Bronchial epithelial cell (primary cell): ENCODE measurements at regions not wholly inside any gene's neighbourhood (a gene's known extent, or its start where the extent isn't known, plus 50 kb on each side); places are given as distances from the start of the nearest gene placed in this dataset.

Experiments used
- DNase-seq: peaks from one replicate; pipeline ENCODE4 v3.0.0-alpha.2; 2010; ENCODE audit warnings: low read depth
- FAIRE-seq: peaks from 2 replicates; lab custom pipeline; 2011; peaks lifted over from hg19 to GRCh38; lab: Jason Lieb, UNC
- H3K27me3 ChIP-seq: 2 replicates; pipeline ENCODE4 v1.5.1; 2011; ENCODE audit warnings: low read length; ENCODE audit not compliant: control insufficient read depth, insufficient read depth
- H3K36me3 ChIP-seq: 2 replicates; pipeline ENCODE4 v1.5.1; 2011; ENCODE audit warnings: low read length; ENCODE audit not compliant: control insufficient read depth, insufficient read depth
- H3K4me3 ChIP-seq: 2 replicates; pipeline ENCODE4 v1.5.1; 2011; ENCODE audit warnings: mild to moderate bottlenecking, low read depth, low read length, control low read depth
- TF ChIP-seq, protein P1 (sequence below): IDR thresholded peaks from 2 replicates; pipeline ENCODE4 v1.5.1; 2011; ENCODE audit warnings: mild to moderate bottlenecking, moderate library complexity, low read length, control low read depth, inconsistent platforms; ENCODE audit not compliant: insufficient read depth, severe bottlenecking

DNA sequence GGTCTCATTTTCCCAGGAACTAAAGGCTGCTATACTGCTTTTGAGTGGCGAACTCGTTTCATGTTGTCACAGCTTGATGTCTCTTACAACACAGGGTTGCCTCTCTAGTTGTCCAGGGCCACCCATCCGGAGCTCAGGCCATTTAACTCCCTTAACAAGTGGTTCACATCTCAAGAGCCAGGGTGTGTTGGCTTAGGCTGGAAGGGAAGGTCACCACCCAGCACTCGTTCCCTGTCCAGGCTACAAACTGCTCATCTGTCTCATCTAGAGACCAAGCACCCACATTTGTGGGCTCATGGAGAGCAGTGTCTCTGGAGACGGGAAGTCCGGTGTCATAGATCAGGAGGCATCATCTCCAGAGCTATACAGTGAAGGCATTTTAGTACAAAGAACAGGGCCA lies 106.8 kb upstream of the EXOC2 start:
- Histone ChIP-seq H3K36me3 (no peaks in the 10 kb centered on the region), H3K4me3 (no peak overlapping the region), H3K27me3 (peaks cover 5% of the 10 kb centered on the region)
- FAIRE-seq (no peak), DNase-seq (no peak)
- TF ChIP-seq, protein P1, sequence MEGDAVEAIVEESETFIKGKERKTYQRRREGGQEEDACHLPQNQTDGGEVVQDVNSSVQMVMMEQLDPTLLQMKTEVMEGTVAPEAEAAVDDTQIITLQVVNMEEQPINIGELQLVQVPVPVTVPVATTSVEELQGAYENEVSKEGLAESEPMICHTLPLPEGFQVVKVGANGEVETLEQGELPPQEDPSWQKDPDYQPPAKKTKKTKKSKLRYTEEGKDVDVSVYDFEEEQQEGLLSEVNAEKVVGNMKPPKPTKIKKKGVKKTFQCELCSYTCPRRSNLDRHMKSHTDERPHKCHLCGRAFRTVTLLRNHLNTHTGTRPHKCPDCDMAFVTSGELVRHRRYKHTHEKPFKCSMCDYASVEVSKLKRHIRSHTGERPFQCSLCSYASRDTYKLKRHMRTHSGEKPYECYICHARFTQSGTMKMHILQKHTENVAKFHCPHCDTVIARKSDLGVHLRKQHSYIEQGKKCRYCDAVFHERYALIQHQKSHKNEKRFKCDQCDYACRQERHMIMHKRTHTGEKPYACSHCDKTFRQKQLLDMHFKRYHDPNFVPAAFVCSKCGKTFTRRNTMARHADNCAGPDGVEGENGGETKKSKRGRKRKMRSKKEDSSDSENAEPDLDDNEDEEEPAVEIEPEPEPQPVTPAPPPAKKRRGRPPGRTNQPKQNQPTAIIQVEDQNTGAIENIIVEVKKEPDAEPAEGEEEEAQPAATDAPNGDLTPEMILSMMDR, result no peak

DNA sequence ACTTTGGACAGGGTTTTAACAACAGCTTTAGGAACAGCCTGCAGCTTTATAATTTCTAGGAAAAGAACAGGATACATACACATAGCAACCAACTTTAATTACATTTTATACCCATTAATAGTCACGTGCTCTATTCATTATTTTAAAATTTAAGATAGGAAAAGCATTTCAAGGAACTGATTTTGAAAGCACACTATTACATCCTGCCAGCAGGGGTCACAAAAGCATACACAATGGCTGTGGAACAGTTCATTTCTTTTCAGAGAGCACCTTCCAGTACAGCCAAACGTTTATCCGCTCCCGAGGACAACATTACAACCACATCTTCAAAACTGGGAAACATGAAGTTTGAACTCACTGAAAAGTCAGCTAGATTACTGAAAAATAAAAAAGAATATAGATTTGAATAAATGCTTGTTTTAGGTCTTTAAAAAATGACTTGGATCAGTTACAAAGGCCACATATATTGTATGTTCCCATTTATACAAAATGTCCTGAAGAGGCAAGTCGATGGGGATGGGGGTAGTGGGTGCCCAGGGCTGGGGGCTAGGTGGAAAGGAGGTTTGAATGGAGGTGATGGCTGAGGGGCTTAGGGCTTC lies 104.6 kb upstream of the EXOC2 start:
- TF ChIP-seq, protein P1, result peak; percentile 74
- no peak for FAIRE-seq
- no peaks in the 10 kb centered on the region for H3K36me3 ChIP-seq
- peak; percentile 58 for DNase-seq
- no peak overlapping the region for H3K4me3 ChIP-seq
- peaks cover 5% of the 10 kb centered on the region for H3K27me3 ChIP-seq

DNA sequence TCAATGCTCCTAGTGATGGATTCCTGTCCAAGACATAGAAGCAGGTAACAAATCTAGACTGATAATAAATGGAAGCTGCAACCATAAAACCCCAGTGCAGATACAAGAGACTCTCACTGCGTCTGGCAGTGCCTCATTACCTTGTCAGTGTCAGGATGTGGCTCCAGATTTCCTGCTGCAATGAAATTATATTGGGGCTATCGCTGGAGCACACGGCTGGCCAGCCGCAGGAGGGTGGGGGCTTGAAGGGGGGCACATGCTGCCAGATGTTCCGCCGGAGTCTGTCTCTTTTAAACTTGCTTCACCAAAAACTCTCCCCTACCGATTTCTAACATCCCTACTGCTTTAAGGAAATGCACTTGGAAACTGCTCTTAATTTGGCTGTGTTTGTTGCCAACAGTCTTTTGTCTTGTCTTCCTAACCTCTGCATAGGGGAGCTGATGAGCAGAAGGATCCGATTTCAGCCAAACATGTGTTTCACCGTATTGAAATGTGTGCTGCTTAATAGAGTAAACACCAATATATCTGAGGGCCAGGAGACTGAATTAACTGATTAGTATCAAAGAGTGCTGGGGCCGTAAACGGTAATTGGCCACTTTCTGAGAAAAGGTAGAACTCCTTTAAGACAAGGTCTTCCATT lies 102.2 kb upstream of the EXOC2 start:
- TF ChIP-seq, protein P1, result no peak
- Histone ChIP-seq H3K27me3 (peaks cover 2% of the 10 kb centered on the region), H3K36me3 (no peaks in the 10 kb centered on the region), H3K4me3 (no peak overlapping the region)
- FAIRE-seq, result no peak
- no peak for DNase-seq

DNA sequence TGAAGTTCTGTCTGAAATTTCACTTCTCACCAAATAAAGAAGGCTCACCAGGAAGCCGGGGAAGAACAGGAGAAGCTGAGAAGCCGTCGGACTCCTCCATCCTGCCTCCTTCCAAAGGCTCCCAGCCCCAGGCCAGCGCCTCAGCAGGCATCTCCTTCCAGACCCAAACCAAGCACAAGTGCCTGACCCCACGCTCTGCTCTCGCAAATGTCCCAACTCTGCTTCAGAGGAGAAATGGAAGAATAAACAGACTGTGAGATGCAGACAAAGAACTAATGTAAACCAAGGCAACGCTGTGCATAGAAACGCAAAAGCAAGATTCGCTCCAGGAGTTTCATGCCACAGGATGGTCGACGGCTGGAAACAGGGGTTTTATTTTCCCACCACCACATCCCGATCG lies 100.3 kb upstream of the EXOC2 start:
- Histone ChIP-seq H3K36me3 (no peaks in the 10 kb centered on the region), H3K27me3 (peaks cover 2% of the 10 kb centered on the region), H3K4me3 (no peak overlapping the region)
- DNase-seq (no peak), FAIRE-seq (no peak)
- TF ChIP-seq, protein P1, result no peak

DNA sequence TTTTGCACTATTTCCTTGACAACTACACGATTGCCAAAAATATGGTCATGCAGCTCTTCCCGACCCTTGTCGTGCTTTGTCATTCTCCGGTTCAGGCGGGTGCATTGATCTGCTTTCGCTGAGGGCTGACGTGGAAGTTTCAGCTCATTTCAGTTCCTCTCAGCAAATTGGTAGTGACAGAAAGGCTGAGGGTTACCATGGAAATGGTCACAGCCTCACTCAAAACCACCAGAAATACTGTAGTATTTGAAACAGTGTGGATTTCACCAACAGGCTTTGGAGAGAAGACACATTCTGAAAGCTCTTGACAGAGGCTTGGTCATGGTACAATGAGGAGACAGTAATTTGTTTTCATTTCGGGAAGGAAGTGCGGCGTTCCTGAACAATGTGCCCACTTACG lies 99.7 kb upstream of the EXOC2 start:
- FAIRE-seq (no peak), DNase-seq (no peak)
- Histone ChIP-seq H3K27me3 (peaks cover 2% of the 10 kb centered on the region), H3K4me3 (no peak overlapping the region), H3K36me3 (no peaks in the 10 kb centered on the region)
- TF ChIP-seq, protein P1, result no peak
